ENCODE measurements at regions not wholly inside any gene's neighbourhood (a gene's known extent, or its start where the extent isn't known, plus 50 kb on each side); places are given as distances from the start of the nearest gene placed in this dataset.

- DNase-seq (ENCODE audit: low read depth): no peak
- POLR2A ChIA-PET: no interaction called here
These were observed 723.7 kb downstream of the RWDD3 start for GRCh38 chr1:95957748-95958147.

GRCh38 chr1:95966866-95967265 lies 732.9 kb downstream of the RWDD3 start:
- Histone ChIP-seq H3K36me3 (ENCODE audit: control insufficient read depth, insufficient read depth, low read length) (no peaks in the 10 kb centered on the region), H3K4me3 (ENCODE audit: low read depth, low read length) (no peak overlapping the region), H3K27me3 (ENCODE audit: control insufficient read depth, insufficient read depth, low read length) (no peaks in the 10 kb centered on the region)
- DNase-seq (ENCODE audit: low read depth): no peak
- ChIA-PET CTCF (no interaction called here), POLR2A (interaction anchor here (0.7 kb wide), 1 partner anchor 15 kb away, joined by 3 read pairs; no protein-coding TSS in a partner anchor)
- no peak for TF ChIP-seq CTCF (IDR thresholded peaks at IDR 0.05; ENCODE audit: insufficient read depth, low read depth, low read length)

More at GRCh38 chr1:95957748-95958147, 723.7 kb downstream of the RWDD3 start:
- no peak for TF ChIP-seq CTCF (IDR thresholded peaks at IDR 0.05; ENCODE audit: insufficient read depth, low read depth, low read length)
- H3K36me3 ChIP-seq (ENCODE audit: control insufficient read depth, insufficient read depth, low read length): no peaks in the 10 kb centered on the region
- H3K27me3 ChIP-seq (ENCODE audit: control insufficient read depth, insufficient read depth, low read length): no peaks in the 10 kb centered on the region
- no peak overlapping the region for H3K4me3 ChIP-seq (ENCODE audit: low read depth, low read length)
- CTCF ChIA-PET: interaction anchor here (0.8 to 1.0 kb wide), 2 partner anchors 10 to 17 kb away, joined by 3 to 4 read pairs; no protein-coding TSS in a partner anchor

GRCh38 chr1:95974586-95974985 lies 740.6 kb downstream of the RWDD3 start:
- no peak for TF ChIP-seq CTCF (IDR thresholded peaks at IDR 0.05; ENCODE audit: insufficient read depth, low read depth, low read length)
- DNase-seq (ENCODE audit: low read depth): no peak
- POLR2A ChIA-PET: no interaction called here

GRCh38 chr1:95982711-95983110 lies 738.9 kb upstream of the PTBP2 start:
- no peak for TF ChIP-seq CTCF (IDR thresholded peaks at IDR 0.05; ENCODE audit: insufficient read depth, low read depth, low read length)
- POLR2A ChIA-PET: no interaction called here
- Histone ChIP-seq H3K4me3 (ENCODE audit: low read depth, low read length) (no peak overlapping the region), H3K36me3 (ENCODE audit: control insufficient read depth, insufficient read depth, low read length) (no peaks in the 10 kb centered on the region), H3K27me3 (ENCODE audit: control insufficient read depth, insufficient read depth, low read length) (no peaks in the 10 kb centered on the region)
- CTCF ChIA-PET: no interaction called here
- no peak for DNase-seq (ENCODE audit: low read depth)

More at GRCh38 chr1:95974586-95974985, 740.6 kb downstream of the RWDD3 start:
- CTCF ChIA-PET: interaction anchor here (1.0 kb wide), 1 partner anchor 17 kb away, joined by 4 read pairs; no protein-coding TSS in a partner anchor
- Histone ChIP-seq H3K27me3 (ENCODE audit: control insufficient read depth, insufficient read depth, low read length) (no peaks in the 10 kb centered on the region), H3K36me3 (ENCODE audit: control insufficient read depth, insufficient read depth, low read length) (no peaks in the 10 kb centered on the region), H3K4me3 (ENCODE audit: low read depth, low read length) (no peak overlapping the region)

GRCh38 chr1:95983831-95984230 lies 737.8 kb upstream of the PTBP2 start:
- DNase-seq (ENCODE audit: low read depth): no peak
- Histone ChIP-seq H3K36me3 (ENCODE audit: control insufficient read depth, insufficient read depth, low read length) (no peaks in the 10 kb centered on the region), H3K4me3 (ENCODE audit: low read depth, low read length) (no peak overlapping the region), H3K27me3 (ENCODE audit: control insufficient read depth, insufficient read depth, low read length) (no peaks in the 10 kb centered on the region)
- CTCF ChIA-PET: interaction anchor here (0.6 to 0.7 kb wide), 2 partner anchors 13 to 162 kb away, joined by 3 read pairs; no protein-coding TSS in a partner anchor
- TF ChIP-seq CTCF (IDR thresholded peaks at IDR 0.05; ENCODE audit: insufficient read depth, low read depth, low read length): no peak
- POLR2A ChIA-PET: no interaction called here

All from BJ (cell line).